Neural cell (in vitro differentiated cells): ENCODE measurements at regions not wholly inside any gene's neighbourhood (a gene's known extent, or its start where the extent isn't known, plus 50 kb on each side); places are given as distances from the start of the nearest gene placed in this dataset.
A peak's percentile ranks its signal among the peaks of the same experiment; 100 is the strongest.

Experiments
- H2AFZ ChIP-seq: fragments of 200-600, 300-800 bp; sonication (generic), shearing (Covaris generic); 2 replicates; pipeline ENCODE4 v1.6.0; 2014; ENCODE audit warnings: low read depth, mild to moderate bottlenecking, antibody characterized with exemption, low read length, moderate library complexity
- H3F3A ChIP-seq: fragments of 200-600 bp; shearing (Covaris generic); 2 replicates; pipeline ENCODE4 v1.6.1; 2016; ENCODE audit warnings: mild to moderate bottlenecking, moderate library complexity, mixed read lengths, antibody characterized with exemption, low read length; ENCODE audit not compliant: insufficient read depth, poor library complexity, severe bottlenecking
- H3K27ac ChIP-seq: fragments of 200-600, 300-800 bp; sonication (generic), shearing (Covaris generic); 2 replicates; pipeline ENCODE4 v1.5.1; 2014; ENCODE audit warnings: mild to moderate bottlenecking, low read length, moderate library complexity
- H3K27me3 ChIP-seq: fragments of 300-800, 200-600 bp; sonication (generic), shearing (Covaris generic); 2 replicates; pipeline ENCODE4 v1.6.0; 2014; ENCODE audit warnings: mild to moderate bottlenecking, low read depth, low read length, moderate library complexity; ENCODE audit not compliant: insufficient read depth
- H3K36me3 ChIP-seq: fragments of 300-800, 200-600 bp; sonication (generic), shearing (Covaris generic); 2 replicates; pipeline ENCODE4 v1.5.1; 2014; ENCODE audit warnings: mild to moderate bottlenecking, antibody characterized with exemption, low read length, moderate library complexity; ENCODE audit not compliant: insufficient read depth
- H3K4me2 ChIP-seq: fragments of 300-800, 200-600 bp; sonication (generic), shearing (Covaris generic); 2 replicates; pipeline ENCODE4 v1.6.0; 2014; ENCODE audit warnings: mild to moderate bottlenecking, low read length
- H3K4me3 ChIP-seq: fragments of 300-800, 200-600 bp; sonication (generic), shearing (Covaris generic); 2 replicates; pipeline ENCODE4 v1.5.1; 2014; ENCODE audit warnings: mild to moderate bottlenecking, low read length, moderate library complexity
- H3K79me2 ChIP-seq: fragments of 200-600 bp; shearing (Covaris generic); replicated peaks from 2 replicates; pipeline ENCODE4 v1.6.0; 2014; ENCODE audit warnings: mild to moderate bottlenecking, low read length, moderate library complexity; ENCODE audit not compliant: insufficient read depth
- H3K9ac ChIP-seq: fragments of 300-800, 200-600 bp; sonication (generic), shearing (Covaris generic); 2 replicates; pipeline ENCODE4 v1.6.1; 2016; ENCODE audit warnings: mild to moderate bottlenecking, low read length, mixed read lengths
- H3K9me2 ChIP-seq: fragments of 200-600 bp; shearing (Covaris generic); 2 replicates; pipeline ENCODE4 v1.6.1; 2016; ENCODE audit warnings: mild to moderate bottlenecking, low read length, mixed read lengths; ENCODE audit not compliant: insufficient read depth
- H3K9me3 ChIP-seq: fragments of 200-600, 300-800 bp; sonication (generic), shearing (Covaris generic); 2 replicates; pipeline ENCODE4 v1.6.1; 2016; ENCODE audit warnings: mild to moderate bottlenecking, mixed run types, low read length, moderate library complexity, mixed read lengths
- H4K20me1 ChIP-seq: fragments of 200-600 bp; shearing (Covaris generic); 2 replicates; pipeline ENCODE4 v1.6.1; 2016; ENCODE audit warnings: mild to moderate bottlenecking, mixed run types; ENCODE audit not compliant: insufficient read depth
- EP300 ChIP-seq: fragments of 450-650 bp; conservative IDR thresholded peaks from 2 replicates; pipeline ENCODE4 v1.6.1; 2014; ENCODE audit warnings: antibody characterized with exemption, mild to moderate bottlenecking, moderate library complexity; ENCODE audit not compliant: poor library complexity, severe bottlenecking
- EZH2 ChIP-seq: fragments of 200-600, 300-800 bp; shearing (Covaris generic), sonication (generic); IDR thresholded peaks from 2 replicates; pipeline ENCODE4 v1.6.1; 2014; ENCODE audit warnings: antibody characterized with exemption, low read length, borderline replicate concordance, mild to moderate bottlenecking; ENCODE audit not compliant: insufficient read depth, poor library complexity, severe bottlenecking
- MXI1 ChIP-seq: fragments of 450-650 bp; conservative IDR thresholded peaks from 2 replicates; pipeline ENCODE4 v1.6.1; 2014; ENCODE audit warnings: antibody characterized with exemption, mild to moderate bottlenecking; ENCODE audit not compliant: poor library complexity, severe bottlenecking
- POLR2AphosphoS5 ChIP-seq: IDR thresholded peaks from 2 replicates; pipeline ENCODE4 v1.6.1; 2012
- RAD21 ChIP-seq: fragments of 450-650 bp; conservative IDR thresholded peaks from 2 replicates; pipeline ENCODE4 v1.6.1; 2014; ENCODE audit warnings: antibody characterized with exemption, mild to moderate bottlenecking, moderate library complexity
- SMC3 ChIP-seq: fragments of 450-650 bp; conservative IDR thresholded peaks from 2 replicates; pipeline ENCODE4 v1.6.1; 2014; ENCODE audit warnings: antibody characterized with exemption, mild to moderate bottlenecking, moderate library complexity; ENCODE audit not compliant: poor library complexity
- TAF1 ChIP-seq: IDR thresholded peaks from 2 replicates; pipeline ENCODE4 v1.6.1; 2012; ENCODE audit warnings: low read depth
- TF ChIP-seq, protein P1 (sequence below): IDR thresholded peaks from 2 replicates; pipeline ENCODE4 v1.6.1; 2012; ENCODE audit warnings: borderline replicate concordance
- TF ChIP-seq, protein P2 (sequence below): fragments of 450-650 bp; IDR thresholded peaks from 2 replicates; pipeline ENCODE4 v1.5.1; 2014; ENCODE audit warnings: antibody characterized with exemption, mild to moderate bottlenecking, moderate library complexity; ENCODE audit not compliant: poor library complexity, severe bottlenecking

DNA sequence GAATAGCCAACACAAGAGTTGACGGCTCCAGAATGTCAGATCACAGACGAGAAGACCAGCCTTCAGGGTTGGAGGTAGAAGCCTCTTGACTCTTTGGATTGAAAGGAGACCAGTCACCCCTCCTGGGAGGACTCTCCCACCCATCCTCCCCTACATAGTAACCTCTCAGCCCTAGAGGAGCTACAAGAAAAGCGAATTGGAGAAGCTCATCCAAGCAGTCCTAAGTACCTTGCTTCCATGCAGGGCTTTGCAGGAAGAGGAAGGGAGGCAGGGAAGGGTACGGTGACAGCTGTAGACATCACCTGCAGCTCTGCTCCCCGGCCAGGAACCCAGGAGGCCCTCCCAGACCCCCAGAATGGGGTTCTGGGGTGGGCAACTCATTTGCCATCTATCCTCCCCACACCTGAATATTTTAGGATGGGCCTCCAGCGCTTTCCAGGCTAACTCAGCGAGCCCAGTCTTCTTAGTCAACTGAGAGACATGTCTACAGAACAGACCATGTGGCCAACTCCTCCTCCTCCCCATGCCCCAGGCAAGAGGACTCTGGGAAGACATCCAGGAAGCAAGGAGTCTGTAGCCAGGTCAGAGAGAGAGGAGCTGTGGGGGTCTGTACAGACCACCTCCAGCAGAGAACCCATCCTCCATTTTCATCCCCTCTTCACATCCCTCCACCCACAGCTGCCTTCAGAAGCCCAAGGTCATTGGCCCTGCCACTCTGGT, 55.6 kb upstream of the LBX1 start:
- Histone ChIP-seq H3K9me2 (no peaks in the 10 kb centered on the region), H3K9me3 (no peaks in the 10 kb centered on the region), H3K36me3 (no peaks in the 10 kb centered on the region), H2AFZ (no peak overlapping the region), H3K79me2 (no peaks in the 10 kb centered on the region), H3K27ac (no peak overlapping the region), H3K4me2 (no peak overlapping the region), H3K9ac (no peak overlapping the region), H3F3A (no peaks in the 10 kb centered on the region), H4K20me1 (no peaks in the 10 kb centered on the region), H3K4me3 (no peak overlapping the region), H3K27me3 (peaks cover 81% of the 10 kb centered on the region)
- TF ChIP-seq MXI1, result no peak
- no peak for TF ChIP-seq TAF1
- TF ChIP-seq SMC3, result no peak
- TF ChIP-seq POLR2AphosphoS5, result no peak

DNA sequence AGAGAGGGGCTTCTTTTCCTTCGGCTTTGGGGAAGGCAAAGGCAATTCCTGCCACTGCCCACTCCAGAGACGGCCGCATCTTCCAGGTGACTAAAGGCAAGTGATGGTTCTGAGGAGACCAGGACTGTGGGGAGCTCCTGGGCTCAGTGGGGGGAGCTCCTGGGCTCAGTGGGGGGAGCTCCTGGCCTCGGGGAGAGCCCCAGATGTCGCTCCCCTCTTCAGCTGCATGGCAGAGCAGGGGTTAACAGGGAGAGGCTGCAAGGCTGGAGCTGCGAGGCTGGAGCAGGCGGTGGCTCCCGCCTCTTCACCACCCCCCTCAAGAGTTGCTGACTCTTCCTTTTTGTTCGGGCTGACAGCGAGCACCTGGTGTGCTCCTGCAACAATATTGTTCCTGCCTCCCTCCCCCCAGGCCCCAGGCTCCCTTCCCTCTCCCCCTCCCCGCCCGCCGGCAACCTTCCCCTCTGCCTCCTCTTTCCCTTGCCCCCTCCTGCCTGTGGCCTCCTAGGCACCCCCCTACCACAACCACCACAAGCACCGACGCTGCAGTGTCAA, 56.3 kb upstream of the LBX1 start:
- no peaks in the 10 kb centered on the region for H3K36me3 ChIP-seq
- peak overlapping the region; percentile 9 for H3K9ac ChIP-seq
- H3K4me2 ChIP-seq, result no peak overlapping the region
- H3K9me3 ChIP-seq, result no peaks in the 10 kb centered on the region
- no peaks in the 10 kb centered on the region for H4K20me1 ChIP-seq
- no peak overlapping the region for H3K27ac ChIP-seq
- peaks cover 82% of the 10 kb centered on the region for H3K27me3 ChIP-seq
- no peaks in the 10 kb centered on the region for H3K9me2 ChIP-seq
- no peaks in the 10 kb centered on the region for H3F3A ChIP-seq
- peak overlapping the region; percentile 37 for H3K4me3 ChIP-seq
- no peak overlapping the region for H2AFZ ChIP-seq
- no peaks in the 10 kb centered on the region for H3K79me2 ChIP-seq
- TF ChIP-seq EP300 (no peak), RAD21 (no peak)
- TF ChIP-seq, protein P1, sequence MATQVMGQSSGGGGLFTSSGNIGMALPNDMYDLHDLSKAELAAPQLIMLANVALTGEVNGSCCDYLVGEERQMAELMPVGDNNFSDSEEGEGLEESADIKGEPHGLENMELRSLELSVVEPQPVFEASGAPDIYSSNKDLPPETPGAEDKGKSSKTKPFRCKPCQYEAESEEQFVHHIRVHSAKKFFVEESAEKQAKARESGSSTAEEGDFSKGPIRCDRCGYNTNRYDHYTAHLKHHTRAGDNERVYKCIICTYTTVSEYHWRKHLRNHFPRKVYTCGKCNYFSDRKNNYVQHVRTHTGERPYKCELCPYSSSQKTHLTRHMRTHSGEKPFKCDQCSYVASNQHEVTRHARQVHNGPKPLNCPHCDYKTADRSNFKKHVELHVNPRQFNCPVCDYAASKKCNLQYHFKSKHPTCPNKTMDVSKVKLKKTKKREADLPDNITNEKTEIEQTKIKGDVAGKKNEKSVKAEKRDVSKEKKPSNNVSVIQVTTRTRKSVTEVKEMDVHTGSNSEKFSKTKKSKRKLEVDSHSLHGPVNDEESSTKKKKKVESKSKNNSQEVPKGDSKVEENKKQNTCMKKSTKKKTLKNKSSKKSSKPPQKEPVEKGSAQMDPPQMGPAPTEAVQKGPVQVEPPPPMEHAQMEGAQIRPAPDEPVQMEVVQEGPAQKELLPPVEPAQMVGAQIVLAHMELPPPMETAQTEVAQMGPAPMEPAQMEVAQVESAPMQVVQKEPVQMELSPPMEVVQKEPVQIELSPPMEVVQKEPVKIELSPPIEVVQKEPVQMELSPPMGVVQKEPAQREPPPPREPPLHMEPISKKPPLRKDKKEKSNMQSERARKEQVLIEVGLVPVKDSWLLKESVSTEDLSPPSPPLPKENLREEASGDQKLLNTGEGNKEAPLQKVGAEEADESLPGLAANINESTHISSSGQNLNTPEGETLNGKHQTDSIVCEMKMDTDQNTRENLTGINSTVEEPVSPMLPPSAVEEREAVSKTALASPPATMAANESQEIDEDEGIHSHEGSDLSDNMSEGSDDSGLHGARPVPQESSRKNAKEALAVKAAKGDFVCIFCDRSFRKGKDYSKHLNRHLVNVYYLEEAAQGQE, result no peak

DNA sequence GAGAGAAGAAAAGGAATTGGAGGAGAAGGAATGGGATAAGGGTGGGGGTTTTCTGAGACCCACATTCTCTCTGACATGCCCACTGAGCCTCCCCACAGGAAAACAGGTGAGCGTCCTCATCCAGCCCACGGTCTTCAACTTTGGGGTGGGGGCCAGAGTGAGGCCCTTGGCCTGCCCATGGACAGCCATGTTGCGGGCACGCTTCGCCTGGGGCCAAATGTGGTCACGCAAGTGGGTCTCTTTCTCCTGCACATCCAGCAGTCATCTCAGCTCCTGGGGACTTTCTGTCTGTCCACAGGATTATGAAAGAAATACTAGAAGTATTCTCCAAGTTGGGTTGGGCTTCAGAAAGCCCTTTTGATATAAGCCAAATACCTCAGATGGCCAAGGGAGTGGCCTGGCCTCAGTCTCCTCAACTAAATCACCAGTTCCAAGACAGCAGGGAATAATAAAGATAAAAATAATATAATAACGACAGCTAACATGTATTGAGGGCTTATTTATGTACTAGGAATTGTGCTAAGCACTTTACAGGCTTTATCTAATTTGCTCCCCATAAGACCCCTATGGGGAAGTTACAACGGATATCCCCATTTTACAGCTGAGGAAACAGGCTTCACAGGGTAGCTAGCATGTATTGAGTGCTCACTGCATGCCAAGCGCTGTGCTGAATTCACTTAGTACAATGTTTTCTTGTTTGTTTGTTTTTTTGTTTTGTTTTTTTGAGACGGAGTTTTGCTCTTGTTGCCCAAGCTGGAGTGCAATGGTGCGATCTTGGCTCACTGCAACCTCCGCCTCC, 57.2 kb upstream of the LBX1 start:
- Histone ChIP-seq H3K4me2 (no peak overlapping the region), H3K27me3 (peaks cover 82% of the 10 kb centered on the region), H4K20me1 (no peaks in the 10 kb centered on the region), H3K9me3 (no peaks in the 10 kb centered on the region), H3K9me2 (no peaks in the 10 kb centered on the region), H3F3A (peaks cover 7% of the 10 kb centered on the region), H3K27ac (no peak overlapping the region), H3K79me2 (no peaks in the 10 kb centered on the region), H3K4me3 (no peak overlapping the region), H2AFZ (no peak overlapping the region), H3K9ac (no peak overlapping the region), H3K36me3 (no peaks in the 10 kb centered on the region)
- TF ChIP-seq, protein P2, sequence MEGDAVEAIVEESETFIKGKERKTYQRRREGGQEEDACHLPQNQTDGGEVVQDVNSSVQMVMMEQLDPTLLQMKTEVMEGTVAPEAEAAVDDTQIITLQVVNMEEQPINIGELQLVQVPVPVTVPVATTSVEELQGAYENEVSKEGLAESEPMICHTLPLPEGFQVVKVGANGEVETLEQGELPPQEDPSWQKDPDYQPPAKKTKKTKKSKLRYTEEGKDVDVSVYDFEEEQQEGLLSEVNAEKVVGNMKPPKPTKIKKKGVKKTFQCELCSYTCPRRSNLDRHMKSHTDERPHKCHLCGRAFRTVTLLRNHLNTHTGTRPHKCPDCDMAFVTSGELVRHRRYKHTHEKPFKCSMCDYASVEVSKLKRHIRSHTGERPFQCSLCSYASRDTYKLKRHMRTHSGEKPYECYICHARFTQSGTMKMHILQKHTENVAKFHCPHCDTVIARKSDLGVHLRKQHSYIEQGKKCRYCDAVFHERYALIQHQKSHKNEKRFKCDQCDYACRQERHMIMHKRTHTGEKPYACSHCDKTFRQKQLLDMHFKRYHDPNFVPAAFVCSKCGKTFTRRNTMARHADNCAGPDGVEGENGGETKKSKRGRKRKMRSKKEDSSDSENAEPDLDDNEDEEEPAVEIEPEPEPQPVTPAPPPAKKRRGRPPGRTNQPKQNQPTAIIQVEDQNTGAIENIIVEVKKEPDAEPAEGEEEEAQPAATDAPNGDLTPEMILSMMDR, result no peak
- TF ChIP-seq, protein P1, result no peak
- no peak for TF ChIP-seq POLR2AphosphoS5
- no peak for TF ChIP-seq SMC3
- TF ChIP-seq MXI1, result no peak
- TF ChIP-seq EP300, result no peak
- no peak for TF ChIP-seq TAF1
- no peak for TF ChIP-seq RAD21
- no peak for TF ChIP-seq EZH2
